Right lobe of liver (tissue), 6 donors: ENCODE measurements at regions not wholly inside any gene's neighbourhood (a gene's known extent, or its start where the extent isn't known, plus 50 kb on each side); places are given as distances from the start of the nearest gene placed in this dataset.

Experiments used
- ATAC-seq, 4 donors: fragments of 200-7000 bp; cut with Tn5 transposase; one replicate each; pipeline ENCODE4 v1.9.1; 2020; ENCODE audit warnings: mild to moderate bottlenecking in 4 of 4, moderate library complexity in 4 of 4
- DNase-seq, 3 donors: peaks; one replicate each; pipeline ENCODE4 v3.0.0-alpha.2; 2020
- H3K27ac ChIP-seq, 3 donors: fragments of 200-600 bp; one replicate each; pipeline ENCODE4 v1.8.0; 2022
- H3K27me3 ChIP-seq, 2 donors: fragments of 200-600 bp; one replicate each; pipeline ENCODE4 v1.8.0; 2022
- H3K36me3 ChIP-seq, 4 donors: fragments of 200-600 bp; sonication (generic) in 1 of 4; one replicate each; pipeline versions ENCODE4 v1.5.1 to v1.8.0; 2017 to 2022; ENCODE audit warnings: control low read depth in 1 of 4
- H3K4me1 ChIP-seq, 4 donors: fragments of 200-600 bp; sonication (generic) in 1 of 4; one replicate each; pipeline versions ENCODE4 v1.5.1 to v1.8.0; 2017 to 2022; ENCODE audit warnings: control low read depth in 1 of 4
- H3K4me3 ChIP-seq, 3 donors: fragments of 200-600 bp; one replicate each; pipeline ENCODE4 v1.8.0; 2022
- H3K9me3 ChIP-seq, 4 donors: fragments of 200-600 bp; sonication (generic) in 1 of 4; one replicate each; pipeline versions ENCODE4 v1.5.1 to v1.8.0; 2017 to 2022; ENCODE audit warnings: control low read depth in 1 of 4
- POLR2A ChIP-seq: fragments of 450-650 bp; IDR thresholded peaks from one replicate; pipeline ENCODE4 v1.6.1; 2017; ENCODE audit warnings: antibody characterized with exemption, mild to moderate bottlenecking
- WGBS: methylation state at CpG from one replicate; pipeline ENCODE4 v1.1.6; 2018; ENCODE audit warnings: low coverage, low lambda C conversion rate; ENCODE audit not compliant: insufficient coverage; ENCODE audit errors: missing lambda C conversion rate; 5-methylcytosine and 5-hydroxymethylcytosine counted together
- intact Hi-C, 2 donors: fragments of 100-400 bp; cut with DNase I; formaldehyde crosslinking; loops; one replicate each; pipeline versions ENCODE4 v1.11.2 to v1.14.1; 2022
- TF ChIP-seq, protein P1 (sequence below), 4 donors: fragments of 200-600 bp in 3 of 4; fragments of 450-650 bp in 1 of 4; IDR thresholded peaks; one replicate each; pipeline versions ENCODE4 v1.5.1 to v1.8.0; 2016 to 2022; ENCODE audit warnings: antibody characterized with exemption in 4 of 4, mild to moderate bottlenecking in 2 of 4
- donor health status: DM: no; HTN: yes; CAD: no.
- donor health status: DM: no; HTN: no; CAD: no.
- donor health status: DM: no; HTN: no; CAD: no.
- donor health status: DM: no; HTN: yes; CAD: no.
- donor health status: DM: no; HTN: yes; CAD: no.

DNA sequence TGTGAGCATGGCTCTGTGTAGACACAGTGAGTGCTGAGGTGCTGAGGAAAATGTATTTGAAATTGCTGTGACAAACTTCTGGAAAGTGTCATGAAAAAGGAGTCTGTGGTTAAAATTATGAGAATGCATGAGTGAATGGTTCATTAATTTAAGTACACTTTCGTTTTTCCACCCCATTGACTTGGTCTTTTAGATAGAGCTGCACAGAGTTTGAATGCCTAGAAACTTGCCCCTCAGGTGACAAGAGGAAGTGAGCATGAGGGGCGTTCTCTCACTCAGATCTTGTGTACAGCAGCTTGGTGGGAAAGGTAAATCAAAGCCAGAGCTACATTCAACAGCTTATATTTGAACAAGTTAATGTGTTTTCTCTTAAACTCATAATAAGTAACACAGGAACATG, 296.8 kb downstream of the WDR72 start:
- no peaks in the 10 kb centered on the region for H3K36me3 ChIP-seq
- H3K9me3 ChIP-seq: no peaks in the 10 kb centered on the region
- no peaks in the 10 kb centered on the region for H3K27me3 ChIP-seq
- no peak overlapping the region for H3K27ac ChIP-seq
- no peak overlapping the region for H3K4me3 ChIP-seq
- peaks cover 0 to 5% (median 0%) of the 10 kb centered on the region in 4 donors for H3K4me1 ChIP-seq
- 56% methylated on average over 2 of the region's 2 CpGs for WGBS
- ATAC-seq (no peak), DNase-seq (no peak)
- intact Hi-C loops: no loop called here
- TF ChIP-seq, protein P1, sequence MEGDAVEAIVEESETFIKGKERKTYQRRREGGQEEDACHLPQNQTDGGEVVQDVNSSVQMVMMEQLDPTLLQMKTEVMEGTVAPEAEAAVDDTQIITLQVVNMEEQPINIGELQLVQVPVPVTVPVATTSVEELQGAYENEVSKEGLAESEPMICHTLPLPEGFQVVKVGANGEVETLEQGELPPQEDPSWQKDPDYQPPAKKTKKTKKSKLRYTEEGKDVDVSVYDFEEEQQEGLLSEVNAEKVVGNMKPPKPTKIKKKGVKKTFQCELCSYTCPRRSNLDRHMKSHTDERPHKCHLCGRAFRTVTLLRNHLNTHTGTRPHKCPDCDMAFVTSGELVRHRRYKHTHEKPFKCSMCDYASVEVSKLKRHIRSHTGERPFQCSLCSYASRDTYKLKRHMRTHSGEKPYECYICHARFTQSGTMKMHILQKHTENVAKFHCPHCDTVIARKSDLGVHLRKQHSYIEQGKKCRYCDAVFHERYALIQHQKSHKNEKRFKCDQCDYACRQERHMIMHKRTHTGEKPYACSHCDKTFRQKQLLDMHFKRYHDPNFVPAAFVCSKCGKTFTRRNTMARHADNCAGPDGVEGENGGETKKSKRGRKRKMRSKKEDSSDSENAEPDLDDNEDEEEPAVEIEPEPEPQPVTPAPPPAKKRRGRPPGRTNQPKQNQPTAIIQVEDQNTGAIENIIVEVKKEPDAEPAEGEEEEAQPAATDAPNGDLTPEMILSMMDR (IDR thresholded peaks at IDR 0.05): no peak
- TF ChIP-seq POLR2A: no peak

DNA sequence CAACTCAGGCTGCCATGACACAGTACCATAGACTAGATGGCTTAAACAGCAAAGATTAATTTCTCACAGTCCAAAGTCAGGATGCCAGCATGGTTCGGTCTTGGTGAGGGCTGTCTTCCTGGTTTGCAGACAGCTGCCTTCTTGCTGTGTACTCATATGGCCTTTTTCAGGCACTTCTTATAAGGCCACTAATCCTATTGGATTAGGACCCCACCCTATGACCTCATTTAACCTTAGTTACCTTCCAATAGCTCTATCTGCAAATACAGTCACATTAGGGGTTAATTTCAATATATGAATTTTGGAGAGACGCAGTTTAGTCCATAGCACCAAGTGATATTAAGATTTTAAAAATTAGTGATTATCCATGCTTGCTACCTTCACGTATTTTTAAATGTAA, 297.8 kb downstream of the WDR72 start:
- 92% methylated on average over 2 of the region's 3 CpGs for WGBS
- H3K4me3 ChIP-seq: no peak overlapping the region
- no peaks in the 10 kb centered on the region for H3K36me3 ChIP-seq
- intact Hi-C loops: no loop called here
- H3K27ac ChIP-seq: no peak overlapping the region
- no peak for ATAC-seq
- H3K9me3 ChIP-seq: no peaks in the 10 kb centered on the region
- H3K27me3 ChIP-seq: no peaks in the 10 kb centered on the region
- TF ChIP-seq, protein P1 (IDR thresholded peaks at IDR 0.05): no peak
- TF ChIP-seq POLR2A: no peak
- H3K4me1 ChIP-seq: peaks cover 0 to 8% (median 0%) of the 10 kb centered on the region in 4 donors
- DNase-seq: no peak

DNA sequence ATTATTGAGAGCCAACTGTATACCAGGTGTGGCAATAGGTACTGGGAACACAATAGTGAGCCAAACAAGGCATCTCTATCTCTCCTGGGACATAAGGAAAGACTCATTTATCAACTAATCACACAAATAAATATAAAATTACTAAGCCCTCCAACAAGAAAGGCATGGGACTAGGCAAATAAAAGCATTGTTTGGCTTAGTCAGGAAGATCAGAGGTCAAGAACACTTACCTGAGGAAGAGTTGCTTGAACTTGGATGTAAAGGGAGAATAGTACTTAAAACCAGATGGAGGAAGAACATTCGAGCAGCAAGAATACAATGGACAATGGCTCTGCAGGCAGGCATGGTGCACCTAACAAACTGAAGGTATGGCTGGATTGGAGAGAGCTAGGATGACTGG, 300.7 kb downstream of the WDR72 start:
- DNase-seq: no peak
- no peak for TF ChIP-seq POLR2A
- TF ChIP-seq, protein P1 (IDR thresholded peaks at IDR 0.05): no peak
- 86% methylated on average over 1 of the region's 1 CpG for WGBS
- H3K4me1 ChIP-seq: peaks cover 0 to 21% (median 11%) of the 10 kb centered on the region in 4 donors
- ATAC-seq: no peak
- H3K27me3 ChIP-seq: no peaks in the 10 kb centered on the region
- no peaks in the 10 kb centered on the region for H3K9me3 ChIP-seq
- no peak overlapping the region for H3K4me3 ChIP-seq
- intact Hi-C loops: loop anchor here in 1 of 2 donors (10.0 kb wide), 1 partner anchor 674 kb away; no protein-coding TSS in a partner anchor
- H3K36me3 ChIP-seq: no peaks in the 10 kb centered on the region
- H3K27ac ChIP-seq: no peak overlapping the region

DNA sequence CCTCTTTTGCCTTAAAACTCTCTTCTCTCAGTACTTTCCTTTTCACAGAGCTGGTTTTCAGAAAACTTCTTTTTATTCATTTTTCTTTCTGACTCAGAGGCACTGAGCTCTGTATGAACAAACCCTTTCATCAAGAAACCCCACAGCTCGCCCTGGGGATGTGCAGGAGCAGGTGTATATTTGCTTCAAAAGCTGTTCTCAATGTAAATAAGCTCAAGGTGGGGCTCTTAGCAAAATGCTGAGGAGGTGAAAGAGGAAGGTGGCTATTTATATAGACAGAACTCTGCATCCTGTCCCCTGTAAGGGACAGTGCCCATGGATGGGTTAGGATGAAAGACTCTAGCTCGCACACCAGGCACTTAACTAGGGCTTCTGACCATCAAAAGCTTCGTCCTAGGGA, 302.0 kb downstream of the WDR72 start:
- ATAC-seq: no peak
- H3K9me3 ChIP-seq: no peaks in the 10 kb centered on the region
- H3K4me3 ChIP-seq: no peak overlapping the region
- TF ChIP-seq, protein P1 (IDR thresholded peaks at IDR 0.05): no peak
- TF ChIP-seq POLR2A: no peak
- H3K4me1 ChIP-seq: peaks cover 0 to 31% (median 16%) of the 10 kb centered on the region in 4 donors
- H3K27ac ChIP-seq: no peak overlapping the region
- no peak for DNase-seq
- intact Hi-C loops: loop anchor here in 1 of 2 donors (10.0 kb wide), 1 partner anchor 673 kb away; no protein-coding TSS in a partner anchor
- no peaks in the 10 kb centered on the region for H3K36me3 ChIP-seq
- H3K27me3 ChIP-seq: no peaks in the 10 kb centered on the region
- 65% methylated on average over 2 of the region's 3 CpGs for WGBS
